Glutamatergic neuron (in vitro differentiated cells): ENCODE measurements at regions not wholly inside any gene's neighbourhood (a gene's known extent, or its start where the extent isn't known, plus 50 kb on each side); places are given as distances from the start of the nearest gene placed in this dataset.

Source experiments
- DNase-seq: peaks from one replicate; pipeline ENCODE4 v3.0.0; 2022
- H3K27ac Mint-ChIP-seq: one replicate; pipeline ENCODE4 v1.8.0; 2020; ENCODE audit warnings: mild to moderate bottlenecking, mixed read lengths, inconsistent platforms; ENCODE audit not compliant: unreplicated experiment
- H3K27me3 Mint-ChIP-seq: one replicate; pipeline ENCODE4 v1.8.0; 2020; ENCODE audit warnings: mild to moderate bottlenecking, moderate library complexity, mixed read lengths, inconsistent platforms; ENCODE audit not compliant: unreplicated experiment
- H3K36me3 Mint-ChIP-seq: one replicate; pipeline ENCODE4 v1.8.0; 2020; ENCODE audit warnings: mild to moderate bottlenecking, mixed read lengths, inconsistent platforms; ENCODE audit not compliant: unreplicated experiment
- H3K4me1 Mint-ChIP-seq: one replicate; pipeline ENCODE4 v1.8.0; 2020; ENCODE audit warnings: mild to moderate bottlenecking, low read depth, mixed read lengths, inconsistent platforms; ENCODE audit not compliant: unreplicated experiment
- H3K4me3 Mint-ChIP-seq: one replicate; pipeline ENCODE4 v1.8.0; 2020; ENCODE audit warnings: mild to moderate bottlenecking, mixed read lengths, inconsistent platforms; ENCODE audit not compliant: unreplicated experiment
- H3K9me3 Mint-ChIP-seq: one replicate; pipeline ENCODE4 v1.8.0; 2020; ENCODE audit warnings: mild to moderate bottlenecking, moderate library complexity, mixed read lengths, inconsistent platforms; ENCODE audit not compliant: unreplicated experiment
- TF ChIP-seq, protein P1 (sequence below): fragments of 200-600 bp; sonication (generic); IDR thresholded peaks from one replicate; pipeline ENCODE4 v1.5.0; 2021; ENCODE audit not compliant: partially characterized antibody, unreplicated experiment

DNA sequence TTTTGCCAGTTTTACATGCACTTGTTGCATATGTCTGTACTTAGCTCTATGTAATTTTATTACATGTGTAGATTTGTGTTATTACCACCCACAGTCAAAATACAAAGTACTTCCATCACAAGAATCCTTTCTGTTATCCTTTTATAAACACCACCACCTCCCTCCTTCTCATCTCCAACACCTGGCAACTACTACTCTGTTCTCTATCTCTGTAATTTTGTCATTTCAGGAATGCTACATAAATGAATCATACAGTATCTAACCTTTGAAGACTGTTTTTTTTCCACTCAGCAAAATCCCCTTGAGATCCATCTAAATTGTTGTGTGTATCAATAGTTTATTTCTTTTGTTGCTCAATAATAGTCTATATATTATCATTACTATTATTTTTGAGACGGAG, 64.5 kb upstream of the COP1 start:
- TF ChIP-seq, protein P1, sequence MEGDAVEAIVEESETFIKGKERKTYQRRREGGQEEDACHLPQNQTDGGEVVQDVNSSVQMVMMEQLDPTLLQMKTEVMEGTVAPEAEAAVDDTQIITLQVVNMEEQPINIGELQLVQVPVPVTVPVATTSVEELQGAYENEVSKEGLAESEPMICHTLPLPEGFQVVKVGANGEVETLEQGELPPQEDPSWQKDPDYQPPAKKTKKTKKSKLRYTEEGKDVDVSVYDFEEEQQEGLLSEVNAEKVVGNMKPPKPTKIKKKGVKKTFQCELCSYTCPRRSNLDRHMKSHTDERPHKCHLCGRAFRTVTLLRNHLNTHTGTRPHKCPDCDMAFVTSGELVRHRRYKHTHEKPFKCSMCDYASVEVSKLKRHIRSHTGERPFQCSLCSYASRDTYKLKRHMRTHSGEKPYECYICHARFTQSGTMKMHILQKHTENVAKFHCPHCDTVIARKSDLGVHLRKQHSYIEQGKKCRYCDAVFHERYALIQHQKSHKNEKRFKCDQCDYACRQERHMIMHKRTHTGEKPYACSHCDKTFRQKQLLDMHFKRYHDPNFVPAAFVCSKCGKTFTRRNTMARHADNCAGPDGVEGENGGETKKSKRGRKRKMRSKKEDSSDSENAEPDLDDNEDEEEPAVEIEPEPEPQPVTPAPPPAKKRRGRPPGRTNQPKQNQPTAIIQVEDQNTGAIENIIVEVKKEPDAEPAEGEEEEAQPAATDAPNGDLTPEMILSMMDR = no peak
- Mint-ChIP-seq H3K4me3 (no peak overlapping the region), H3K27me3 (no peaks in the 10 kb centered on the region), H3K4me1 (no peaks in the 10 kb centered on the region), H3K36me3 (no peaks in the 10 kb centered on the region), H3K27ac (no peak overlapping the region), H3K9me3 (no peaks in the 10 kb centered on the region)
- DNase-seq = no peak
